Liver (tissue), 3 donors: ENCODE measurements at regions not wholly inside any gene's neighbourhood (a gene's known extent, or its start where the extent isn't known, plus 50 kb on each side); places are given as distances from the start of the nearest gene placed in this dataset.

Experiments used
- ATF3 ChIP-seq: IDR thresholded peaks from 2 replicates; pipeline ENCODE4 v1.6.1; 2016; ENCODE audit warnings: antibody characterized with exemption
- EGR1 ChIP-seq, 2 donors: IDR thresholded peaks; 2 replicates each; pipeline ENCODE4 v1.6.1; 2016 to 2018; ENCODE audit warnings: antibody characterized with exemption in 2 of 2, low read depth in 2 of 2
- GABPA ChIP-seq, 2 donors: IDR thresholded peaks in 1 of 2; conservative IDR thresholded peaks in 1 of 2; 2 replicates each; pipeline ENCODE4 v1.6.1; 2016; ENCODE audit warnings: antibody characterized with exemption in 2 of 2, mild to moderate bottlenecking in 1 of 2, moderate library complexity in 1 of 2
- JUND ChIP-seq, 2 donors: IDR thresholded peaks; 2 replicates each; pipeline ENCODE4 v1.6.1; 2016; ENCODE audit warnings: antibody characterized with exemption in 2 of 2
- MAX ChIP-seq: IDR thresholded peaks from 2 replicates; pipeline ENCODE4 v1.6.1; 2016; ENCODE audit warnings: antibody characterized with exemption
- NR2F2 ChIP-seq: IDR thresholded peaks from 2 replicates; pipeline ENCODE4 v1.6.1; 2016; ENCODE audit warnings: antibody characterized with exemption
- RAD21 ChIP-seq, 2 donors: IDR thresholded peaks; 2 replicates each; pipeline ENCODE4 v1.6.1; 2016; ENCODE audit warnings: antibody characterized with exemption in 2 of 2, mild to moderate bottlenecking in 2 of 2
- RXRA ChIP-seq, 2 donors: IDR thresholded peaks; 2 replicates each; pipeline ENCODE4 v1.6.1; 2017 to 2018; ENCODE audit warnings: antibody characterized with exemption in 2 of 2, mild to moderate bottlenecking in 1 of 2
- SP1 ChIP-seq: IDR thresholded peaks from 2 replicates; pipeline ENCODE4 v1.6.1; 2018; ENCODE audit warnings: antibody characterized with exemption, mild to moderate bottlenecking
- TAF1 ChIP-seq: conservative IDR thresholded peaks from 2 replicates; pipeline ENCODE4 v1.6.1; 2016; ENCODE audit warnings: antibody characterized with exemption, mild to moderate bottlenecking
- YY1 ChIP-seq: IDR thresholded peaks from 2 replicates; pipeline ENCODE4 v1.6.1; 2016; ENCODE audit warnings: antibody characterized with exemption, mild to moderate bottlenecking
- ZBTB33 ChIP-seq: IDR thresholded peaks from 2 replicates; pipeline ENCODE4 v1.6.1; 2016; ENCODE audit warnings: antibody characterized with exemption
- TF ChIP-seq, protein P1 (sequence below): fragments of 150-350 bp; IDR thresholded peaks from 2 replicates; pipeline ENCODE4 v1.5.1; 2017; ENCODE audit warnings: improper control_type of control experiment, low read depth, low read length; ENCODE audit not compliant: missing input control
- TF ChIP-seq, protein P2 (sequence below): IDR thresholded peaks from 2 replicates; pipeline ENCODE4 v1.6.1; 2016; ENCODE audit warnings: antibody characterized with exemption, mild to moderate bottlenecking
- donor health status: healthy.
- donor health status: healthy.

DNA sequence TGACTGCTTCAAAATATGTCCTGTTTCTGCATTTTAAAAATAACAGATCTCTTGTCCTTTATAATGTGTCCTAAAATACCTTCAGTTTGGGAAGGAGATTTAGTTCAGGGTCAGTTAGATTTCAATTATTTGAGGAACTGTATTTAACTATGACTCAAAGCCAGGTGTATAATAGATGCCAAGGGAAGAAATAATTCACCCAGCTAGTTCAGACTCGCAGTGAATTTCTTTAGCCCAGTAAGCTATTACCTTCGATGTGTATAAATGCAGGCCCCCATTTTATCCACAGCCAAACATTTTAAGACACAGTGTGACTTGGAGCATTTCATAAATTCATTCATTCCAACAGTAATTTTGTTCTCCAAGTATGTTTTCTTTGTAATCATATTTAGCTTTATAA, 458.0 kb downstream of the ZNF385D start:
- TF ChIP-seq, protein P1, sequence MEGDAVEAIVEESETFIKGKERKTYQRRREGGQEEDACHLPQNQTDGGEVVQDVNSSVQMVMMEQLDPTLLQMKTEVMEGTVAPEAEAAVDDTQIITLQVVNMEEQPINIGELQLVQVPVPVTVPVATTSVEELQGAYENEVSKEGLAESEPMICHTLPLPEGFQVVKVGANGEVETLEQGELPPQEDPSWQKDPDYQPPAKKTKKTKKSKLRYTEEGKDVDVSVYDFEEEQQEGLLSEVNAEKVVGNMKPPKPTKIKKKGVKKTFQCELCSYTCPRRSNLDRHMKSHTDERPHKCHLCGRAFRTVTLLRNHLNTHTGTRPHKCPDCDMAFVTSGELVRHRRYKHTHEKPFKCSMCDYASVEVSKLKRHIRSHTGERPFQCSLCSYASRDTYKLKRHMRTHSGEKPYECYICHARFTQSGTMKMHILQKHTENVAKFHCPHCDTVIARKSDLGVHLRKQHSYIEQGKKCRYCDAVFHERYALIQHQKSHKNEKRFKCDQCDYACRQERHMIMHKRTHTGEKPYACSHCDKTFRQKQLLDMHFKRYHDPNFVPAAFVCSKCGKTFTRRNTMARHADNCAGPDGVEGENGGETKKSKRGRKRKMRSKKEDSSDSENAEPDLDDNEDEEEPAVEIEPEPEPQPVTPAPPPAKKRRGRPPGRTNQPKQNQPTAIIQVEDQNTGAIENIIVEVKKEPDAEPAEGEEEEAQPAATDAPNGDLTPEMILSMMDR: no peak
- TF ChIP-seq SP1 (no peak), JUND (IDR thresholded peaks at IDR 0.05) (no peak), TAF1 (no peak), ZBTB33 (no peak), YY1 (no peak), RAD21 (IDR thresholded peaks at IDR 0.05) (no peak), EGR1 (IDR thresholded peaks at IDR 0.05; ENCODE audit: low read depth in 2 of 2) (no peak), MAX (no peak), NR2F2 (no peak), RXRA (IDR thresholded peaks at IDR 0.05) (no peak), ATF3 (no peak), GABPA (IDR thresholded peaks at IDR 0.05 in 1 of 2, conservative IDR thresholded peaks at IDR 0.05 in 1 of 2) (no peak)
- TF ChIP-seq, protein P2, sequence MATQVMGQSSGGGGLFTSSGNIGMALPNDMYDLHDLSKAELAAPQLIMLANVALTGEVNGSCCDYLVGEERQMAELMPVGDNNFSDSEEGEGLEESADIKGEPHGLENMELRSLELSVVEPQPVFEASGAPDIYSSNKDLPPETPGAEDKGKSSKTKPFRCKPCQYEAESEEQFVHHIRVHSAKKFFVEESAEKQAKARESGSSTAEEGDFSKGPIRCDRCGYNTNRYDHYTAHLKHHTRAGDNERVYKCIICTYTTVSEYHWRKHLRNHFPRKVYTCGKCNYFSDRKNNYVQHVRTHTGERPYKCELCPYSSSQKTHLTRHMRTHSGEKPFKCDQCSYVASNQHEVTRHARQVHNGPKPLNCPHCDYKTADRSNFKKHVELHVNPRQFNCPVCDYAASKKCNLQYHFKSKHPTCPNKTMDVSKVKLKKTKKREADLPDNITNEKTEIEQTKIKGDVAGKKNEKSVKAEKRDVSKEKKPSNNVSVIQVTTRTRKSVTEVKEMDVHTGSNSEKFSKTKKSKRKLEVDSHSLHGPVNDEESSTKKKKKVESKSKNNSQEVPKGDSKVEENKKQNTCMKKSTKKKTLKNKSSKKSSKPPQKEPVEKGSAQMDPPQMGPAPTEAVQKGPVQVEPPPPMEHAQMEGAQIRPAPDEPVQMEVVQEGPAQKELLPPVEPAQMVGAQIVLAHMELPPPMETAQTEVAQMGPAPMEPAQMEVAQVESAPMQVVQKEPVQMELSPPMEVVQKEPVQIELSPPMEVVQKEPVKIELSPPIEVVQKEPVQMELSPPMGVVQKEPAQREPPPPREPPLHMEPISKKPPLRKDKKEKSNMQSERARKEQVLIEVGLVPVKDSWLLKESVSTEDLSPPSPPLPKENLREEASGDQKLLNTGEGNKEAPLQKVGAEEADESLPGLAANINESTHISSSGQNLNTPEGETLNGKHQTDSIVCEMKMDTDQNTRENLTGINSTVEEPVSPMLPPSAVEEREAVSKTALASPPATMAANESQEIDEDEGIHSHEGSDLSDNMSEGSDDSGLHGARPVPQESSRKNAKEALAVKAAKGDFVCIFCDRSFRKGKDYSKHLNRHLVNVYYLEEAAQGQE: no peak
